ENCODE measurements at regions not wholly inside any gene's neighbourhood (a gene's known extent, or its start where the extent isn't known, plus 50 kb on each side); places are given as distances from the start of the nearest gene placed in this dataset.

DNA sequence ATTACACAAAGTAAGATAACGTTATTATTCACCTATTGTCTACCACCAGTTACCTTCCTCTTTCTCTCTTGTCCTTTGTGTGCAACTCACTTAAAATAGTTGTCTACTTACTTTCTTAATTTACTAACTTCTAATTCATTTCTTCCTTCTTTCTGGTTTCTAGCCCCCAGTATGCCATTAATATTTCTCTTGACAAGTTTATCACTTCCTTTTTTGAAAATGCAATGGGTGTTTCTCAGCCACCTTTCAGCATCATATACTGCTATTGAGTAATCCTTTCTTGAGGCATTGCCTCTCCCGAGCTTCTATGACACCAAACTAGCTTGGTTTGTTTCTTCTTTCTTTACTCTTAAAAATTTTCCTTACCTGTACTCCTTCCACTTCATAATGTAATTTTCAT is 633.6 kb downstream of the TMTC2 start:
- no peak for DNase-seq
- Mint-ChIP-seq H3K36me3 (ENCODE audit: low read depth) (no peaks in the 10 kb centered on the region), H3K9me3 (peaks cover 37% of the 10 kb centered on the region), H3K4me3 (no peak overlapping the region), H3K4me1 (ENCODE audit: low read depth) (no peaks in the 10 kb centered on the region), H3K27me3 (ENCODE audit: insufficient read depth) (no peaks in the 10 kb centered on the region; the same call in 1 of the 2 replicates), H3K27ac (no peak overlapping the region)
- TF ChIP-seq, protein P1, sequence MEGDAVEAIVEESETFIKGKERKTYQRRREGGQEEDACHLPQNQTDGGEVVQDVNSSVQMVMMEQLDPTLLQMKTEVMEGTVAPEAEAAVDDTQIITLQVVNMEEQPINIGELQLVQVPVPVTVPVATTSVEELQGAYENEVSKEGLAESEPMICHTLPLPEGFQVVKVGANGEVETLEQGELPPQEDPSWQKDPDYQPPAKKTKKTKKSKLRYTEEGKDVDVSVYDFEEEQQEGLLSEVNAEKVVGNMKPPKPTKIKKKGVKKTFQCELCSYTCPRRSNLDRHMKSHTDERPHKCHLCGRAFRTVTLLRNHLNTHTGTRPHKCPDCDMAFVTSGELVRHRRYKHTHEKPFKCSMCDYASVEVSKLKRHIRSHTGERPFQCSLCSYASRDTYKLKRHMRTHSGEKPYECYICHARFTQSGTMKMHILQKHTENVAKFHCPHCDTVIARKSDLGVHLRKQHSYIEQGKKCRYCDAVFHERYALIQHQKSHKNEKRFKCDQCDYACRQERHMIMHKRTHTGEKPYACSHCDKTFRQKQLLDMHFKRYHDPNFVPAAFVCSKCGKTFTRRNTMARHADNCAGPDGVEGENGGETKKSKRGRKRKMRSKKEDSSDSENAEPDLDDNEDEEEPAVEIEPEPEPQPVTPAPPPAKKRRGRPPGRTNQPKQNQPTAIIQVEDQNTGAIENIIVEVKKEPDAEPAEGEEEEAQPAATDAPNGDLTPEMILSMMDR (IDR thresholded peaks at IDR 0.05): no peak

DNA sequence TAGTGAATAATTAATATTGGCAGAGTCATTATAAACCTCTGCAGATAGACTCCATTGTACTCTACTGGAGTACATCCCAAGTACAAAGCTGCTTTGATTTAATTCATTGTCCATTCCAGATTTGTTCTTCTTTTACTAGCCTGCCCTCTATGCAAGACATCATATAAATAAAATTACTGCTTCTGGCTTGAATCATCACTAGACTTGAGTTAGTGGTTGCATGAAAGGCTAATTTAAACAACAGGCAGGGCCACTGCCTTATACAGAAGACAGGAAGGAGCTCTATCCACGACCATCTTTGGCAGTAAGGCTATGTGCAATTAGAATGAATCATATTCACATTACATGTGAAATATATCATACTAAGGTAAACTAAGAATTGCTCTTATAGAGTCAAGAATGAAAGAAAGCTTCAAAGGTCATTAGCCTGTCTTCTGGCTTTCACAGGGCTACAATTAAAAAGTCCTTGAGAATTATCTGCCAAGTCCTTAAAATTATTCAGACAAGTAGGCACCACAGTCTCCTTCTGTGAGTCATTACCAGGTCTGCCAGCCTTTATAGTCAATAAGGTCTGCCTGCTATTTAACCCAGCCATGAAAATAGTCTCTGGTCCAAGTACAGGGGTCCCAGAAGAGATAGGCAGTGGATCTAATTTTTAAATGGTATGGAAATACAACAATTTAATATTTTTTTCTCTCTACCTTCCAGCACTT is 631.8 kb downstream of the TMTC2 start:
- Mint-ChIP-seq H3K36me3 (ENCODE audit: low read depth) (no peaks in the 10 kb centered on the region), H3K27me3 (ENCODE audit: insufficient read depth) (no peaks in the 10 kb centered on the region; the same call in 1 of the 2 replicates), H3K9me3 (peaks cover 41% of the 10 kb centered on the region), H3K4me3 (no peak overlapping the region), H3K4me1 (ENCODE audit: low read depth) (no peaks in the 10 kb centered on the region), H3K27ac (no peak overlapping the region)
- DNase-seq: no peak
- TF ChIP-seq, protein P1 (IDR thresholded peaks at IDR 0.05): no peak

DNA sequence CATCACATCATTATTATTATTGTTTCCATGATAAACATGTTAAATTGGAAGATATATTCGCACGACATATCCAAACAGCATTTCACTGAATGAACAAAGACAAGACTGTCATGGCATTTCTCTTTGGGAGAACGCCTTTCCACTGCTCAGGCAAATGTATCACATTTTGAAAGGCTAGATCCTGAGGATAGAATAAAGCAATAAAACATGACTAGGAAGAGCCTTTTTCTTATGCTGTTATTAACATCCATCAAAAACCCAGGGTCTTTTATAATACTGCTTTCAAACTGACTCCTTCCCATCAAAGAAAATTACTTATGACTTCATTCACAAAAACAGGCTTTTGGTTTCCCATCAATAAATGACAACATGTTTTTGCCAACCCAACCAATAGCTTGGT is 630.9 kb downstream of the TMTC2 start:
- DNase-seq: no peak
- Mint-ChIP-seq H3K27ac (no peak overlapping the region), H3K27me3 (ENCODE audit: insufficient read depth) (no peaks in the 10 kb centered on the region; the same call in 1 of the 2 replicates), H3K4me3 (no peak overlapping the region), H3K36me3 (ENCODE audit: low read depth) (no peaks in the 10 kb centered on the region), H3K9me3 (peaks cover 44% of the 10 kb centered on the region), H3K4me1 (ENCODE audit: low read depth) (no peaks in the 10 kb centered on the region)
- TF ChIP-seq, protein P1 (IDR thresholded peaks at IDR 0.05): no peak

DNA sequence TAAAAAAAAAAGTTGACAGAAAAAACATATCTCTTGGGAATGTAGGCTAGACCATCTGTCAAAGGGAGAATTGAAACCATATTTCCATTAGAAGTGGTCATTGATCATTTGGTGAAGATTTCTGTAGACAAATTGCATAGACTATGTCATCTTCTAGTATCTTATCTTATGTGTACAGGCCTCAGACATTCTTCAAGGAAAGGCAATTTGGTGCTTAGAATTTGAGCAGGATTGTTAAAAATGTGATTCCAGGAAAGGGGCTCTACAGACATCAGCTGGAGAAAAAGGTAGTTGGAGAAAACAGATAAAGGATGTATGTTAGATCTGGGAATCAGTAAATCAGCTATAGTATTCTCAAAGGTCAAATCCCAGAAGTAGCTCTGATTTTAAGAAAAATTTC is 627.1 kb downstream of the TMTC2 start:
- H3K27me3 Mint-ChIP-seq (ENCODE audit: insufficient read depth): no peaks in the 10 kb centered on the region; the same call in 1 of the 2 replicates
- no peak overlapping the region for H3K4me3 Mint-ChIP-seq
- no peak overlapping the region for H3K27ac Mint-ChIP-seq
- H3K9me3 Mint-ChIP-seq: peaks cover 26% of the 10 kb centered on the region
- TF ChIP-seq, protein P1 (IDR thresholded peaks at IDR 0.05): no peak
- no peaks in the 10 kb centered on the region for H3K4me1 Mint-ChIP-seq (ENCODE audit: low read depth)
- H3K36me3 Mint-ChIP-seq (ENCODE audit: low read depth): no peaks in the 10 kb centered on the region
- no peak for DNase-seq

DNA sequence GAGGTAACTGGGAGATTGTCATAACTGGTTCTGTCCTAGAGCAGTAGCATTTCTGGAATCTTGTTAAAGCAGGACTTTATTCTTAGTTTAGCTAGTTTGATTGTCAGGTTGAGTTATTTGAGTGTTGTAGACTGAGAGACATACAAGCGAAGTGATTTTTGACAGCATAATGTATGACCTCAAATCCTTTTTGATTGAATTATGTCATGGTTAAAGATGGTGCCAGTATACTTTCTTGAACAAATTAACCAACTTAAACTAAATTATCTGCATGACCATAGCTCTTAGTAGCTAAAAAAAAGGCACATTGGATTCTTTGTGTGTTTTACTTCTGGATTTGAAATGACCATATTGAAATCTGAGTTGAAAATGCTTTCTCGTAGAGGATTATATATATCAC is 626.6 kb downstream of the TMTC2 start:
- DNase-seq: no peak
- no peak overlapping the region for H3K27ac Mint-ChIP-seq
- TF ChIP-seq, protein P1 (IDR thresholded peaks at IDR 0.05): no peak
- no peak overlapping the region for H3K4me3 Mint-ChIP-seq
- H3K36me3 Mint-ChIP-seq (ENCODE audit: low read depth): no peaks in the 10 kb centered on the region
- H3K9me3 Mint-ChIP-seq: peaks cover 27% of the 10 kb centered on the region
- no peaks in the 10 kb centered on the region; the same call in 1 of the 2 replicates for H3K27me3 Mint-ChIP-seq (ENCODE audit: insufficient read depth)
- no peaks in the 10 kb centered on the region for H3K4me1 Mint-ChIP-seq (ENCODE audit: low read depth)

All from HFFc6 (cell line).